ENCODE measurements at regions not wholly inside any gene's neighbourhood (a gene's known extent, or its start where the extent isn't known, plus 50 kb on each side); places are given as distances from the start of the nearest gene placed in this dataset.

DNA sequence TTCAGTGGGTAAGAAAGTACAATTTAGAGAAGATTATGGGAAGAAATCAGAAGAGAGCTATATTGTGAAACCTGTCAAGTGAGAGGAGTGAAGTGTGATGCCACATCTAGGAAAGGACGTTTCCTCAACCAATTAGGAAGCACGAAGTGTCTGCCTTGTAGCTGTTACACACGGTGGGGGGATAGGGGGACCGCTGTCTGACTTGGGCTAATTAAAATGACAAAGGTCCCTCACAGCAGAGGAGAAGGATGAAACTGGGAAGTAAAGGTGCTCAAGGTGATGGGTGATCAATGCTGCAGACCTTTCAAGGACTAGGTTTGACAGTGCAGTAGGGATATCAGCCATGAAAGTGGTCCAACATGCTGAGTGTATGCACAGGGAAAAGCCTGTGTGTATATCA, 181.1 kb upstream of the PRSS16 start:
- TF ChIP-seq, protein P1, sequence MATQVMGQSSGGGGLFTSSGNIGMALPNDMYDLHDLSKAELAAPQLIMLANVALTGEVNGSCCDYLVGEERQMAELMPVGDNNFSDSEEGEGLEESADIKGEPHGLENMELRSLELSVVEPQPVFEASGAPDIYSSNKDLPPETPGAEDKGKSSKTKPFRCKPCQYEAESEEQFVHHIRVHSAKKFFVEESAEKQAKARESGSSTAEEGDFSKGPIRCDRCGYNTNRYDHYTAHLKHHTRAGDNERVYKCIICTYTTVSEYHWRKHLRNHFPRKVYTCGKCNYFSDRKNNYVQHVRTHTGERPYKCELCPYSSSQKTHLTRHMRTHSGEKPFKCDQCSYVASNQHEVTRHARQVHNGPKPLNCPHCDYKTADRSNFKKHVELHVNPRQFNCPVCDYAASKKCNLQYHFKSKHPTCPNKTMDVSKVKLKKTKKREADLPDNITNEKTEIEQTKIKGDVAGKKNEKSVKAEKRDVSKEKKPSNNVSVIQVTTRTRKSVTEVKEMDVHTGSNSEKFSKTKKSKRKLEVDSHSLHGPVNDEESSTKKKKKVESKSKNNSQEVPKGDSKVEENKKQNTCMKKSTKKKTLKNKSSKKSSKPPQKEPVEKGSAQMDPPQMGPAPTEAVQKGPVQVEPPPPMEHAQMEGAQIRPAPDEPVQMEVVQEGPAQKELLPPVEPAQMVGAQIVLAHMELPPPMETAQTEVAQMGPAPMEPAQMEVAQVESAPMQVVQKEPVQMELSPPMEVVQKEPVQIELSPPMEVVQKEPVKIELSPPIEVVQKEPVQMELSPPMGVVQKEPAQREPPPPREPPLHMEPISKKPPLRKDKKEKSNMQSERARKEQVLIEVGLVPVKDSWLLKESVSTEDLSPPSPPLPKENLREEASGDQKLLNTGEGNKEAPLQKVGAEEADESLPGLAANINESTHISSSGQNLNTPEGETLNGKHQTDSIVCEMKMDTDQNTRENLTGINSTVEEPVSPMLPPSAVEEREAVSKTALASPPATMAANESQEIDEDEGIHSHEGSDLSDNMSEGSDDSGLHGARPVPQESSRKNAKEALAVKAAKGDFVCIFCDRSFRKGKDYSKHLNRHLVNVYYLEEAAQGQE (IDR thresholded peaks at IDR 0.05; ENCODE audit: unreplicated experiment): no peak
- TF ChIP-seq, protein P2, sequence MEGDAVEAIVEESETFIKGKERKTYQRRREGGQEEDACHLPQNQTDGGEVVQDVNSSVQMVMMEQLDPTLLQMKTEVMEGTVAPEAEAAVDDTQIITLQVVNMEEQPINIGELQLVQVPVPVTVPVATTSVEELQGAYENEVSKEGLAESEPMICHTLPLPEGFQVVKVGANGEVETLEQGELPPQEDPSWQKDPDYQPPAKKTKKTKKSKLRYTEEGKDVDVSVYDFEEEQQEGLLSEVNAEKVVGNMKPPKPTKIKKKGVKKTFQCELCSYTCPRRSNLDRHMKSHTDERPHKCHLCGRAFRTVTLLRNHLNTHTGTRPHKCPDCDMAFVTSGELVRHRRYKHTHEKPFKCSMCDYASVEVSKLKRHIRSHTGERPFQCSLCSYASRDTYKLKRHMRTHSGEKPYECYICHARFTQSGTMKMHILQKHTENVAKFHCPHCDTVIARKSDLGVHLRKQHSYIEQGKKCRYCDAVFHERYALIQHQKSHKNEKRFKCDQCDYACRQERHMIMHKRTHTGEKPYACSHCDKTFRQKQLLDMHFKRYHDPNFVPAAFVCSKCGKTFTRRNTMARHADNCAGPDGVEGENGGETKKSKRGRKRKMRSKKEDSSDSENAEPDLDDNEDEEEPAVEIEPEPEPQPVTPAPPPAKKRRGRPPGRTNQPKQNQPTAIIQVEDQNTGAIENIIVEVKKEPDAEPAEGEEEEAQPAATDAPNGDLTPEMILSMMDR (conservative IDR thresholded peaks at IDR 0.05; ENCODE audit: low read depth in 2 of 2): no peak
- TF ChIP-seq STAT1 (IDR thresholded peaks at IDR 0.05; ENCODE audit: unreplicated experiment) (no peak), POLR2AphosphoS5 (IDR thresholded peaks at IDR 0.05; ENCODE audit: low read depth) (no peak), EZH2 (IDR thresholded peaks at IDR 0.05; ENCODE audit: low read depth, unreplicated experiment) (no peak), EZH2phosphoT487 (IDR thresholded peaks at IDR 0.05; ENCODE audit: unreplicated experiment) (no peak)
